Mucosa of rectum (tissue), 2 donors: ENCODE measurements at regions not wholly inside any gene's neighbourhood (a gene's known extent, or its start where the extent isn't known, plus 50 kb on each side); places are given as distances from the start of the nearest gene placed in this dataset.
"Not testable (repeated sequence)": the region's sequence is repeated elsewhere in the genome, so short reads cannot be mapped to it uniquely, and the experiment has no call there.

Experiments
- H3K27ac ChIP-seq, 2 donors: one replicate each; pipeline ENCODE4 v1.7.0; 2013; ENCODE audit warnings: inconsistent platforms in 2 of 2, low read depth in 2 of 2, low read length in 2 of 2
- H3K27me3 ChIP-seq, 2 donors: one replicate each; pipeline ENCODE4 v1.7.0; 2013; ENCODE audit warnings: low read length in 2 of 2; ENCODE audit not compliant: control insufficient read depth in 2 of 2, insufficient read depth in 2 of 2
- H3K36me3 ChIP-seq, 2 donors: one replicate each; pipeline ENCODE4 v1.7.0; 2013; ENCODE audit warnings: low read length in 2 of 2; ENCODE audit not compliant: control insufficient read depth in 2 of 2, insufficient read depth in 2 of 2
- H3K4me1 ChIP-seq, 2 donors: one replicate each; pipeline ENCODE4 v1.7.0; 2013; ENCODE audit warnings: low read length in 2 of 2, mild to moderate bottlenecking in 1 of 2; ENCODE audit not compliant: control insufficient read depth in 2 of 2, insufficient read depth in 2 of 2
- H3K4me3 ChIP-seq, 2 donors: one replicate each; pipeline ENCODE4 v1.7.0; 2013; ENCODE audit warnings: low read length in 2 of 2
- H3K9ac ChIP-seq, 2 donors: one replicate each; pipeline ENCODE4 v1.7.0; 2013; ENCODE audit warnings: low read length in 2 of 2, low read depth in 1 of 2, mild to moderate bottlenecking in 1 of 2
- H3K9me3 ChIP-seq, 2 donors: one replicate each; pipeline ENCODE4 v1.7.0; 2013; ENCODE audit warnings: low read length in 2 of 2; ENCODE audit not compliant: control insufficient read depth in 2 of 2
- donor health status: healthy.
- donor health status: Normal muscosa, but diverticular disease.

GRCh38 chr3:34876997-34877396, 762.3 kb upstream of the ARPP21 start:
- no peaks in the 10 kb centered on the region for H3K36me3 ChIP-seq
- no peaks in the 10 kb centered on the region for H3K27me3 ChIP-seq
- no peaks in the 10 kb centered on the region for H3K4me1 ChIP-seq
- no peak overlapping the region for H3K9ac ChIP-seq
- no peak overlapping the region for H3K27ac ChIP-seq
- no peak overlapping the region for H3K4me3 ChIP-seq
- H3K9me3 ChIP-seq, result no peaks in the 10 kb centered on the region

- no peaks in the 10 kb centered on the region for H3K9me3 ChIP-seq
- H3K27ac ChIP-seq, result no peak overlapping the region
- no peak overlapping the region for H3K4me3 ChIP-seq
- H3K27me3 ChIP-seq, result no peaks in the 10 kb centered on the region
- H3K9ac ChIP-seq, result no peak overlapping the region
- no peaks in the 10 kb centered on the region for H3K4me1 ChIP-seq
- no peaks in the 10 kb centered on the region for H3K36me3 ChIP-seq
These were observed 760.8 kb upstream of the ARPP21 start for GRCh38 chr3:34878488-34878887.

- no peaks in the 10 kb centered on the region for H3K9me3 ChIP-seq
- H3K27me3 ChIP-seq, result no peaks in the 10 kb centered on the region
- H3K36me3 ChIP-seq, result no peaks in the 10 kb centered on the region
- no peak overlapping the region for H3K9ac ChIP-seq
- no peak overlapping the region for H3K4me3 ChIP-seq
- no peaks in the 10 kb centered on the region for H3K4me1 ChIP-seq
- H3K27ac ChIP-seq, result no peak overlapping the region
These were observed 758.3 kb upstream of the ARPP21 start for GRCh38 chr3:34881026-34881425.

- Histone ChIP-seq H3K36me3 (no peaks in the 10 kb centered on the region), H3K27me3 (no peaks in the 10 kb centered on the region), H3K4me3 (no peak overlapping the region), H3K9me3 (no peaks in the 10 kb centered on the region), H3K9ac (no peak overlapping the region), H3K27ac (no peak overlapping the region), H3K4me1 (no peaks in the 10 kb centered on the region)
These were observed 756.6 kb upstream of the ARPP21 start for GRCh38 chr3:34882764-34883163.

- Histone ChIP-seq H3K9me3 (no peaks in the 10 kb centered on the region), H3K27me3 (no peaks in the 10 kb centered on the region)
These were observed 755.3 kb upstream of the ARPP21 start for GRCh38 chr3:34884007-34884406.

GRCh38 chr3:34886443-34886842, 752.9 kb upstream of the ARPP21 start:
- no peak overlapping the region for H3K9ac ChIP-seq

More at GRCh38 chr3:34884007-34884406, 755.3 kb upstream of the ARPP21 start:
- Histone ChIP-seq H3K27ac (no peak overlapping the region), H3K4me3 (no peak overlapping the region), H3K9ac (no peak overlapping the region), H3K4me1 (no peaks in the 10 kb centered on the region), H3K36me3 (no peaks in the 10 kb centered on the region)

GRCh38 chr3:34889641-34890040, 749.7 kb upstream of the ARPP21 start:
- H3K36me3 ChIP-seq, result no peaks in the 10 kb centered on the region
- H3K27me3 ChIP-seq, result no peaks in the 10 kb centered on the region
- no peak overlapping the region for H3K9ac ChIP-seq
- H3K27ac ChIP-seq, result no peak overlapping the region
- no peaks in the 10 kb centered on the region for H3K9me3 ChIP-seq
- no peaks in the 10 kb centered on the region for H3K4me1 ChIP-seq
- no peak overlapping the region for H3K4me3 ChIP-seq

More at GRCh38 chr3:34886443-34886842, 752.9 kb upstream of the ARPP21 start:
- Histone ChIP-seq H3K27ac (no peak overlapping the region), H3K27me3 (no peaks in the 10 kb centered on the region), H3K36me3 (no peaks in the 10 kb centered on the region), H3K4me1 (no peaks in the 10 kb centered on the region), H3K9me3 (no peaks in the 10 kb centered on the region), H3K4me3 (no peak overlapping the region)

- H3K4me3 ChIP-seq, result no peak overlapping the region
- H3K9ac ChIP-seq, result no peak overlapping the region
- H3K36me3 ChIP-seq, result no peaks in the 10 kb centered on the region
- H3K9me3 ChIP-seq, result no peaks in the 10 kb centered on the region
- no peaks in the 10 kb centered on the region for H3K4me1 ChIP-seq
- no peak overlapping the region for H3K27ac ChIP-seq
- H3K27me3 ChIP-seq, result no peaks in the 10 kb centered on the region
These were observed 749.1 kb upstream of the ARPP21 start for GRCh38 chr3:34890247-34890646.

GRCh38 chr3:34891941-34892340, 747.4 kb upstream of the ARPP21 start:
- H3K27me3 ChIP-seq, result no peaks in the 10 kb centered on the region
- H3K27ac ChIP-seq, result no peak overlapping the region
- no peaks in the 10 kb centered on the region for H3K9me3 ChIP-seq
- no peaks in the 10 kb centered on the region for H3K4me1 ChIP-seq
- H3K9ac ChIP-seq, result no peak overlapping the region
- no peak overlapping the region for H3K4me3 ChIP-seq
- H3K36me3 ChIP-seq, result no peaks in the 10 kb centered on the region

GRCh38 chr3:34895841-34896240, 743.5 kb upstream of the ARPP21 start:
- Histone ChIP-seq H3K27me3 (no peaks in the 10 kb centered on the region), H3K9me3 (no peaks in the 10 kb centered on the region), H3K9ac (no peak overlapping the region), H3K27ac (no peak overlapping the region), H3K36me3 (no peaks in the 10 kb centered on the region), H3K4me3 (no peak overlapping the region), H3K4me1 (no peaks in the 10 kb centered on the region)

- not testable (repeated sequence) for H3K9ac ChIP-seq, H3K27me3 ChIP-seq, H3K27ac ChIP-seq, H3K4me1 ChIP-seq, H3K4me3 ChIP-seq, H3K9me3 ChIP-seq, H3K36me3 ChIP-seq
These were observed 729.6 kb upstream of the ARPP21 start for GRCh38 chr3:34909679-34910078.
